Mammary epithelial cell (primary cell): ENCODE measurements at regions not wholly inside any gene's neighbourhood (a gene's known extent, or its start where the extent isn't known, plus 50 kb on each side); places are given as distances from the start of the nearest gene placed in this dataset.

ENCODE experiments used
- CTCF ChIP-seq, 2 donors: IDR thresholded peaks in 1 of 2; conservative IDR thresholded peaks in 1 of 2; 2 replicates each; pipeline ENCODE4 v1.5.1; 2011 to 2012; ENCODE audit warnings: inconsistent platforms in 2 of 2, low read length in 2 of 2, mild to moderate bottlenecking in 2 of 2, control low read depth in 1 of 2, low read depth in 1 of 2; ENCODE audit not compliant: insufficient read depth in 1 of 2; ENCODE audit errors: extremely low read depth in 1 of 2
- EZH2 ChIP-seq: IDR thresholded peaks from 2 replicates; pipeline ENCODE4 v1.6.1; 2012; ENCODE audit warnings: low read length, inconsistent platforms, borderline replicate concordance

GRCh38 chr14:65336191-65336591 is 76.3 kb upstream of the FUT8 start:
- TF ChIP-seq CTCF (conservative IDR thresholded peaks at IDR 0.05 in 1 of 2, IDR thresholded peaks at IDR 0.05 in 1 of 2; ENCODE audit: extremely low read depth in 1 of 2, insufficient read depth in 1 of 2, low read depth in 1 of 2, low read length in 2 of 2) (no peak), EZH2 (no peak)
